Stimulated activated CD8-positive, alpha-beta memory T cell treated with anti-CD3 and anti-CD28 coated beads, Interleukin-2, amount 100 ng/mL, for 1 hour (primary cell): ENCODE measurements at regions not wholly inside any gene's neighbourhood (a gene's known extent, or its start where the extent isn't known, plus 50 kb on each side); places are given as distances from the start of the nearest gene placed in this dataset.

Source experiments
- DNase-seq, 2 donors: peaks; one replicate each; pipeline ENCODE4 v3.0.0-alpha.2; 2020; ENCODE audit warnings: low read depth in 2 of 2

GRCh38 chr16:85423631-85424030 lies 189.5 kb upstream of the GSE1 start:
- no peak for DNase-seq

DNA sequence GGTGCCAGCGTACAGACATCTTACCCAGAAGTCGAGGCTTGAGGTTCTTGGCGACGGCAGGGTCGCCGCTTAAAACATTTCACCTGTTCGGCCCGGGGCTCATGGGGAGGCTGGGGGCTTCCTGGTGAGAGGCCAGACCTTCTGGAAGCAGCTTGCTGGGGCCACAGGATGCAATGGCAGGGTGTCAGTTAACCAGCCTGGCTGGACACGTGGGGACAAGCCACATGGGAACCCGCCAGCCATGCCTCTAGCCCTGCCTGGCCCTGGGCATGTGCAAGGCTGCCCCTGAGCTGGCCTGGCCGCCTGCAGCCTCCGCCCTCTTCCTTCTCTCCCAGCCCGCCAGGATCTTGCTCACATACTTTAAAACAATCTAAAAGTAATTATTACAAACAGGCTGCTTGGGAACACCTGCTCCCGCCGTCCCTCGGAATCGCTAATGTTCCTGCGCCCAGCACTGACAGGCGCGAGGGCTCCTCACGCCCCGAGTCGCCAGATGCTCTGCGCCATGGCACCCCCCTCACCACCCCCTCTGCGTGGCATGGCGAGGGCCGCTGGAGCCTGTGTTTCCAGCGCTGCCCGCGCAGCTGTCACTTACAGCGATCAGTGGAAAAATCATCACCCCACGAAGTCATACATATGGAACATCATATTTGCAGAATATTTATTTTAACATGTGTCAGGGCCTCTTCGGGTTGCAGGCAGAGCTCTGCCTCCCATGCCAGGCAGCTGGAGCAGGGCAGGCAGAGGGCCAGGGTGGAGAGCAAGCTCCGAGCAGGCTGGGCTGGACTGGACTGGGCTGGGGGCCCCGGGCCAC lies 188.7 kb upstream of the GSE1 start:
- no peak for DNase-seq

DNA sequence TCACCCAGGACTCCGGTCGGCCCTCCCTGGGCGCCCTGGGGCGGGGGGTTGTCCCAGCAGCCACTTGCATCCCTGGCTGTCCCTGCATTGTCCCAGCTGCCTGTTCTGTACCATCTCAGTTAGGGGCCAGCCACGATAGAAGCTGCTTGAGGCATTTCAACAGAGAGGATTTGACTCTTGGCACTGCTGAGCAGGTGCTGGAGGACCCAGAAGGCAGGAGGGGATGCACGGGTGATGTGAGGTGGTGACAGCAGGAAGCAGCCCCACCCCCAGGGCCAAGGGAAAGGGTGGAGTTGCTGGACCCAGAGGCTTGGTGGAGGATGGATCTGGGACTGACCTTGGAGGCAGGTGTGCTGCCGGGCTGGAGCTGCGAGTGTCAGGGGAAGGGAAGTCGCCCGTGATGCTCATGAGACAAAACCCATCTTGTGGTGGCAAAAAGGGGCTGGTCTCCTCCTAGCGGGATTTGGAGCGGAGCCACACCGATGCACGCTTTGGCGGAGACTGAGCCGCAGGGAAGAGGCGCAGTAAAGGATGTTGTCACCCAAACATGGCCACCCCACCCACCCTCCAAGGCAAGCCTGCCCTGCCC lies 188.0 kb upstream of the GSE1 start:
- no peak for DNase-seq

GRCh38 chr16:85426806-85427205 lies 186.3 kb upstream of the GSE1 start:
- no peak for DNase-seq

DNA sequence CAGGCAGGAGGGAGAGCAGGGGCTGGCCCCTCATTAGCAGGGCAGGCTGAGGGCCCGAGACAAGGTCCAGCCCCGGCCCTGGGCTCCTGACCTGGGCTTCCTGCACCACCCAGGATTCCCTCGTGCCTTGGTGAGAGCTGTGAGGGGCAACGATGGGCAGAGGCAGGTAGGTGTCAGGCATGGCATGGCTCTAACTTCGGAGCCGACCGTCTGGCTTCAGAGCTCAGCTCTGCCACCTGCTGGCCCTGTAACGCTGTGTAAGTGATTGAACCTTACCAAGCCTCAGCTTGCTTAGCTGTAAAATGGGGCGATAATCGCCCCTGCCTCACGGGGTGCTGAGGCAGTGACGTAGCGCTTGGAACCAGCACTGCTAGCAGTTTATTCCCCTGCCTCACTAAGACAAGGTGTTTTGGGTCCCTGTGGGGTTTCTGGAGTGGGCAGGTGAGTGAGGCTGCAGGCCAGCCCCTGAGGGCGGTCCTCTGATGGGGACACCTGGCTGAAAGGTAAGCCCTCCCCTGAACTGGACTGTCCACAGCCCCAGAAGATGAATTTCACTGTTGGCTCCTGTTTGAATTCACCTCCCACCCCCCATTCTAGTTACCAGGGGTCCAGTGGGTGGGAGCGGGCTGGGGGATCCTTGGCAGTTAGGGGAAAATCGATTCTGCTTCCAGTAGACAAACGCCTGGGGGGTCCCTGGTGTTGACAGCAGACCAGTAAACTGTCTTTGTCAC lies 184.8 kb upstream of the GSE1 start:
- DNase-seq: peak in 1 of 2 donors; percentile 15

DNA sequence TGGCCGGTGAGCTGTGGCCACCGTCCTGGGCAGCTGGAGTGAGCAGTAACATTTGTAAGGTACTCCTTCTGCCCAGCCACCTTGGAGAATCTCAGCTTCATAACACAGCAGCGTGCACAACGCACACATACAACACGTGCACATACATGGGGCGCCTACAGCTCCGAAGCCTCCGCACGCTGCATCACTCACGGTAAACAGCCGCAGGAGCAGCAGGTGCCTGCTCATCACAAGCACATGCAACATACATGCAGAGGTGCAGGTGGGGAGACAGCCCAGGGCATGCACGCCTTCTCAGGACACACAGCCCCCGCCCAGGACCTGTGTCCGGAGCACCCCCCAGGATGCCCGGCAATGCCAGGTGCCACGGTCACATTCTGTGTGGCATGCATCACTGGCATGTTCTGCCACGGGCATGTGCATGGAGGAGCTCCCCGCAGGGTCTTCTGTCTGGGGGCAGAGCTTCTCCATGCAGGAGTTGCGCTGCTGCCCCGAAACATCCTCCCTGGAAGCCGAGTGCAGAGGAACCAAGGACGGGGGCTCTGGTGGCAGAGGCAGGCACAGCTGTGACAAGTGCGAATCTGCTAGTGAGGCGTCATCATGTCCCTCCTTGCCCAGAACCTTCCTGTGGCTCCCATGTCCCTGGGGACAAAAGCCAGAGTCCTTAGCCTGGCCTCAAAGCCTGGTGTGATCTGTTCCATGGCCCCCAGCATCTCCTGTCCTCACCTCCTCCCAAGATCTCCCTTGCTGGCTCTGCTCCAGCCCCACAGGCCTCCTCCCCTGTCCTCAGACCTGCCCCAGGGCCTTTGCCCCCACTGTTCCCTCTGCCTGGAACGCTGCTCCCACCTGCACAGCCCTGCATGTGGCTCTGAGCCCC lies 184.0 kb upstream of the GSE1 start:
- DNase-seq: no peak

DNA sequence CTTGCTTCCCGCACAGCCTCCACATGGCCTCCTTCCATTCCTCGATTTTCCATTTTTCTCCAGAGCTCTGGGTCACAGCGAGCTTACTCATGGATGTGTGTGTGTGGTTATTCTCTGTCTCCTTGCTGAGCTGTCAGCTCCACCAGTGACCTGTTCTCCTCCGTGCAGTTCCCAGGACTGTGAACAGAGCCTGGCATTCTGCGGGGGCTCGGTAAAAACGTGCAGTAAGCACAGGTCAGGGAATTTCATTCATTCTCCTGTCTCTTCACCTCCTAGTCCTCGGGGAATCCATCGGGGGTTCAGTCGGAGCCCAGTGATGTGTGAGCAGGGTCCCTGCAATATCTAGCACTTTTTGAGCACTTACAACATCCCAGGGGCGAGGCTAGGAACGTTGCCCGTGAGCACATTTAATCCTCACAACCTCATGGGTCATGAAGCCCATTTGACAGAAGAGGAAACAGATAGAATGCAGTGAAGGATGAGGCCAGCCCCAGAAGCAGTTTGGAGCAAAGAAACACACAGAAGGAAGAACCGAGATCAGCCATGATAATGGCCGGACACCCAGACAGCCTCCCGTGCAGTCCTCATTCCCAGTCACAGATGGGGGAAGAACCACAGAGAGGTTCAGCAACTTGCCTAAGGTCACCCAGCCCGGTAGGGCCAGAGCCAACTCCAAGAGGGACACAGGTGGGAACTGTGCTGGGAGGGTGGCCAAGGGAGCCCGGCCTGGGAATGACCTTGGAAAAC lies 183.2 kb upstream of the GSE1 start:
- no peak for DNase-seq

DNA sequence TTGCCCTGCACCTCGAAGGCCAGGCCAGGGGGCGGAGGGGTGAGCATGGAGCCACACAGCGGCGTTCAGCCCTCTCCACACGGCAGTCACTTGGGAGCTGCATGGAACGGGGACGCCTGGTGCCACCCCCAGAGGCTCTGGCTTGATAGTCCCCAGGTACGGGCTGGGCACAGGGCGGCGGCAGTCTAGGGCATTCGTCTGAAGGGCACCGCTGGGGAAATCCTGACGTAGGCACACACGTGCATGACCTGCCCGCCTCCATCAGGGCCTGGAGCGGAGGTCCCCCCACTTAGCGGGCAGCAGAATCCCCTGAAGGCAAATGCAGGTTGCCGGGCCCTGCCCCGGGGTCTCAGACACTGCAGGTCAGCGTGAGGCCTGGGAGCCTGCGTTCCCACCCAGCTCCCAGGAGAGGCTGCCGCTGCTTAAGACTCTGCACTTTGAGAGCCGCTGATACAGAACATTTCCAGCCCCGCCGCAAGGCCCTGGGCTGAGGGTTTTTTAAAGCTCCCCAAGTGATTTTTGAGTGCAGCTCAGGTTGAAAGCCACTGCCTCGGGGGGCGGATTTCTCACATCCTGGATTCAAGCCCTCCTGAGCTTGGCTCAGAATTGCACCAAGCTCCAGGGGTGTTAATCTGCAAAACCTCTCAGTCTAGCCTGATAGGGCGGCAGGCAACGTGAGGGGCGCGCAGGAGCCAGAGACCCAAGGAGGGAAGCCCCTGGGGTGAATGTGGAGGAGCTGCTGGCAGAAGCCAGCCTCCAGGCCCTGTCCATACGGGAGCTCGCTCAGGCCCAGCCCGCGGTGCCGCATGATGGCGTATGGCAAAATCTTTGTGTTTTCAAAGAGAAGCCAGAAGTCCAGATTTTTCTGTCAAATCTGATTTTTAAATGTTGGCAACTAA lies 182.3 kb upstream of the GSE1 start:
- no peak for DNase-seq

DNA sequence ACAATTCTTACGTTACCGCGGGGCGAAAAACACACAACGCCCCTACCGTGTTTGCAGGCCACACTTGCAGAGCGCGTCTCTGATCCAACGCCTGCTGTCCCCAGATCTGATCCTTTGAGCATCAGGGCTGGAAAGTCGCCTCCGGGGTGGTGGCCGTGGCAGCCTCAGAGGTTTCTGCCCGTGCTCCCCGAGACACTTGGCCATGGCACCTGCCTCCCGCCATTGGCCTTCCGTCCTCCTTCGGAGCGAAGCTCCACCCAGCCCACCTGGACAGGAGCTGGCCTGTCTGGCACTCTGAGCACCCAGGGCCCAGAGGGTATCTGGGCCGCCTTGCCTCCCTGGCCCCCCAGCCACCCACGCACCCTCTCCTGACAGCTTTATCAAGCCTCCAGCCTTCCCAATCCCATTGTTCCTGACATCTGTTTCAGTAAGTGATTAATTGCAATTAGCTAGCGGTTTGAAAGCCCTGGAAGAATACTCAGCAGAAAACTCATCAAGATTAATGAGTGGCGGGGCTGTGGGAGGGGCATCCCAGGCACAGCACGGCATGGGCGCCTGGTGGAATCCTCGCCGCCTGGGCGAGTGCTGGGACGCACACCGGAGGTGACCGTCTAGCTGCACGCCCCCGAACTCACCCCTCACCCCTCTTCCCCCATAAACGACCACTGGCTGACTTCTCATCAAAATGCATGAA lies 181.5 kb upstream of the GSE1 start:
- no peak for DNase-seq

DNA sequence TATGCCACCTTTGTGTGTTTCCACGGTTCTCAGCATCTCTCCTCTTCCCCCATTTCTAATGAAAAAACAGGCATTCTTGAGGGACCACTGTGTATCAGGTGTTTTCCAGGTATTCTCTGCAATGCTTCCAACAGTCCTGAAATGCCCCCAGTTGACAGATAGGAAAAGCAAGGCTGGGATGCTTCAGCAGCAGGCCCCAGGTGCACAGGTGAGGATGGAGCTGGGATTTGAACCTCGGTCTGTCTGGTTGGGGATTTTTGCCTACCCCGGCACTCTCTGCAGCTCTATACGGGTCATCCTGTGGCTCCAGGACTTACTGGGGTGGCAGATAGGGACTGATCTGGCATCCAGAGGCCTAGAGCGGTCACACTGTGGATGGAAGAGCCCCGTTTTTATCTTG lies 180.5 kb upstream of the GSE1 start:
- no peak for DNase-seq

DNA sequence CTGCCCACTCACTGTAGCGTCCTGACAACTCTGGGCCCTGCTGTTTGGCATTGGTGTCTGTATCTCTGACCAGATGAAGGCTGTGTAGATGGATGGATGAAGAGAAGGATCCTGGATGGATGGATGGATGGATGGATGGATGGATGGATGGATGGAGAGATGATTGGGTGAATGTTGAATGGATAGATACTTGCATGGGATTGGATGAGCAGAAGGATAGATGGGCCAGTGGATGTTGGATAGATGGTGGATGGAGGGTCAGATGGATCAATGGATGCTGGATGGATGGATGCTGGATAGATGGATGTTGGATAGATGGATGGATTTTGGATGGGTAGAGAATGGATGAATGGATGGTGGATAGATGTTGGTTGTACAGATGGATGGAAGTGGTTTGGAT lies 179.6 kb upstream of the GSE1 start:
- DNase-seq: no peak

DNA sequence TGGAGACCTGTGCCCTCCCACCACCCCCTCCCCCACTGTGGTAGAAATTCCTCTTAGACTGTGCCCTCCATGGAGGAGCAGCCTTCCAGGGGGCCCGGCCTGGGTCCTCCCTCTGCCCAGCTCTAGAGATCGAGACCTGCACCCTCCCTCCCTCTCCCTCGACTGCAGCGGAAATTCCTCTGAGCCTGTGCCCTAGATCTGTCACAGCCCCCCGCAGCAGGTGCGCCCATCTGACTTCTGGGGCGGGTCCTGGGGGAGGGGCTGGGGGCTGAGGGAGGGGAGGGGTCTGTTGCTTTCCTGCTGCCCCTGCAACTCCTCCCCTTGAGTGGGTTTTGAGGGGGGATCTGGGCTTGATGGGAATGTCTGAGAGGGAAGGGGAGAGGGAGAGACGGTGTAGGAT lies 177.8 kb upstream of the GSE1 start:
- DNase-seq: no peak

DNA sequence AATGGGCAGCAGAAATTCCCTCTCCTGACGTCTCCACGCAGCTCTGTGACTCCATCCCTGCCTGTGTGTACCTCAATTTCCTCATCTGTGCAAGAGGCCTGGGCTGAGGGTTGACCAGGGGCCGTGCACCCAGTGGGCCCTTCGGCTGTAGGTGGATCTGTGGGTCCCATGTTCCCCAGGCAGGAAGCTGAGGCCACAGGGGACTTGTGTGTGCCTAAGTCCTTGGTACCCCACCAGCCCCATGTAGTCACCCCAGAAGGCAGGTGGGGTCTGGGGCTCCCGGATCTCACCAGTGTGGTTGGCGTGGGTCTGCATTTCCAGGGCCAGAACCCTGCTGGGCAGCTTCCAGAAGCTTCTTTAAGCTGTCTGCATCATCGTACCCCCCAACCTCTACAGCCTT lies 177.4 kb upstream of the GSE1 start:
- DNase-seq: no peak

DNA sequence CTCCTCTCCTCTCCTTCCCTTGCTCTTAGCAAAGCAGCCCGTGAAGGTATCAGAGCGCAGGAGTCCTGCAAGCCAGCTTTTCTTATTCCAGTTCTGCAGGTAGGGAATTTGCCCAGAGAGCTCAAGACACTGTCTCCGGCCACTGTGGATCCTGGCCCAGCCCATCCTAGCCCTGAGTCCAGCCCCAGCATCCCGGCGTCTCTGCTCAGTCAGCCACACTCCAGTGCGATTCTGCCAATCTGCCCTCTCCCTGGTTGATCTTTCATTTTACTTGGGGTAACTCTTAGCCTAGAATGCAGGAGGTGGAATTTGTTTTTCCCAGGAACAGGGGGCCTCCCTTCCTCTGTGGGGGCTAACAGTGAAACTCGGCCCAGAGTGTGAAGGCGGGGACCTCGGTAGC lies 176.9 kb upstream of the GSE1 start:
- no peak for DNase-seq

GRCh38 chr16:85436636-85437165 lies 176.4 kb upstream of the GSE1 start:
- DNase-seq: no peak

DNA sequence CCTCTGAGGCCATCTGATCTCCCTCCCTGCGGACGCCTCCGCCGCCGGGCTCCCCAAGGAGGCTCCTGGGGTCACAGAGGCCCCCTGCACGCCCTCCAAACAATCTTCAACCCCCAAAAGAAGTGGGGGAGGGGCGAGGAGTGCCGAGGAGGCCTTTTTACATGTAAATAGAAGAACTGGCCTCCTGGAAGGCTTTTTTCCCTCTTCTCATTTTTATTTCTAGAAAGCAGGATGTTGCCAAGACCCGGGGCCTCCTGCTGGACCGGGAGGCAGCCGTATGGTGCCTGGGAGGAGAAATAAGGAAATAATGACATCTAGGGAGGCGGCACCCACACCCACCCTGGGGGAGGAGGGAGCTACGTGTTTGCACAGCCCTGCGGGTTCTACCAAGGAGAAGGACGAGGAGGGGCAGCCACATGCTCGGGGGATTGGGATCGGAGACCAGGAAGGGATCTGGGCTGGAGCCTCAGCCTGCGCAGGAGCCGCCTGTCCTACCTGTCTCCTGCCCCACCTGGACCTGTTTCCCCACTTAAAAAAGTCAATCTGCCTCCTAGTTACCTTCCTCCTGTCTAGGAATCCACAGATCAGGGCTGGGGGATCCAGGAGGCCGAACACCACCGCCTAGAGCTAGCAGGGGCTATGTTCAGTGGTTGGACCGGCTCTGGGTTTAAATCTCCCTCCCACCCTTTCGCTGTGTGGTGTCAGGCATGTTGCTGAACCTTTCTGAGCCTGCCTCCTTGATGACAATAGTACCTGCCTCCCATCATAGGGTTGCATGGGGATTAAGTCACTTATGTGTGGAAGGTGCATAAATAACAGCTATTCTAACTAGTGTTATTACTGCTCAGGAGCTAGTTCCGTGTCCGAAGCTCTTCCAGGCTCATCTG lies 175.7 kb upstream of the GSE1 start:
- DNase-seq: no peak

DNA sequence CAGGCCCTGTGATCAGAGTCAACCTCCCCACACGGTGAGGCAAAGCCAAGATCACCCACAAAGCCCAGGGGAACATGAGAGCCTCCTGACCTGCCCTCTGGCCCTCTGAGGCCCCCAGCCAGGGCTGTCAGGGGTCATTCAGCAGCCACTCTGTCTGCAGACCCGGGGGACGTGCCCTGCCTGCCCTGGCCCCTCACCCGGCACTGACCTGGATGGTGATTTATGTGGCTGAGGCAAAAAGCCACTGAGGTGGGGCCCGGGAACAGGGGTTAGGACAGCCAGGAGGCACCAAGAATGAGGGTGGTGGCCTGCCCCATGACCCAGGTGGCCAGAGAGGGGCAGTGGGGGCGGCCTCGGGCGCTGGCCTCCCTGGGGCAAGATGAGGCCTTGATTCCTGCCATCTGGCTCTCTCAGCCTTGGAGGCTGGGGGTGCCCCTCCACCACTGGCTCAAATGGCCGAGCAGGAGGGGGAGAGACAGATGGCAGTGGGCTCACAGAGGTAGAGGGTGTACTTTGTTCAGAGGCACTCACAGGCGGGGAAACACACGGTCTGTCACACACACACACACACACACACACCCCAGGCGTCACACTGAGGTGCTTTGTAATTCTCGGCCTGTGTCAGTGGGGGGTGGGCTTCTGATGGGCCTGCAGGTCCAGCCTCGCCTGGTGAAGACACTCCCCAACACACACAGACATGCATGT lies 174.0 kb upstream of the GSE1 start:
- no peak for DNase-seq

DNA sequence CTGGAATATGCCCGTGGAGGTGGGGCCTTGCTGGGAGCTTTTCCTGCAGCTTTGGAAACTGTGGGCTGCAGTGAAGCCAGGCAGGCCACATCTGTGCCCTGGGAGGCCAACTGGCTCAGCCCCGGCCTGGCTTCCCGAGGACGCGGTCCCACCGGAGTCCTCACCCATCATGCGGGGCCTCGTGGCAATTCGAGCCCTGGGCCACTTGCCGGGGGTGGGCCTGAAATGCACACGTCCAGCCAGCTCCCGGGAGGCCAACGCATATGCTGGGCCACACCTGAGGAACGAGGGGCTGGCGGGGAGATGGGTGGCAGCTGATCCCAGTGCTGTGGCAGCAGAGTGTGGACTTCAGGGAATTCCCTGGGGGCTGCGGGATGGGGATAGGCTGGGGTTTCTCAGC lies 172.4 kb upstream of the GSE1 start:
- DNase-seq: no peak
